KBM-7 (cell line): ENCODE measurements at regions not wholly inside any gene's neighbourhood (a gene's known extent, or its start where the extent isn't known, plus 50 kb on each side); places are given as distances from the start of the nearest gene placed in this dataset.

ENCODE experiments used
- DNase-seq: peaks from one replicate; pipeline ENCODE4 v3.0.0-alpha.2; 2015
- in situ Hi-C: fragments of 300-500 bp; cut with MboI; formaldehyde crosslinking; loops from 2 replicates; pipeline ENCODE4 v1.14.3; 2020; ENCODE audit warnings: low sequenced_read_pairs, low pct_unique_long_range_greater_than_20kb, mixed read lengths

DNA sequence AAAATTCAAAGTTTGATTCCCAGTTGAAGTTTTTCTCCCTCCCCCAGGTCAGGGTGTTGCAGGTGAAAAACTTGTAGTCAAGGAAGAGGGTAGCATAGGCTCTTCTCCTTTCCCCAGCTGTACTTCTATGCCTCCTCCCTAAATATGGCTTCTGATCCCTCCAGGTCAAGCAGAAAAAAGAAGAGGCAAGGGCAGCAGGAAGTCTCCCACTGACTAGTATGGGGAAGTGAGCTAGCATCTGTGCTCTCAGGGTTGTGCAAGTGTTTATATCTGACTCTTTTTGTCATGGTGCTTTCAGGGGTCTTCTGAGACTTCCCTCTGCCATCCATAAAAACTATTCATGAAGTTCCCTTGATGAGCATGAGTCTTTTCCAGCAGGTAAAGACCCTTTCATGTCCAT is 76.0 kb downstream of the ATPSCKMT start:
- in situ Hi-C loops = no loop called here
- peak; percentile 87 for DNase-seq

DNA sequence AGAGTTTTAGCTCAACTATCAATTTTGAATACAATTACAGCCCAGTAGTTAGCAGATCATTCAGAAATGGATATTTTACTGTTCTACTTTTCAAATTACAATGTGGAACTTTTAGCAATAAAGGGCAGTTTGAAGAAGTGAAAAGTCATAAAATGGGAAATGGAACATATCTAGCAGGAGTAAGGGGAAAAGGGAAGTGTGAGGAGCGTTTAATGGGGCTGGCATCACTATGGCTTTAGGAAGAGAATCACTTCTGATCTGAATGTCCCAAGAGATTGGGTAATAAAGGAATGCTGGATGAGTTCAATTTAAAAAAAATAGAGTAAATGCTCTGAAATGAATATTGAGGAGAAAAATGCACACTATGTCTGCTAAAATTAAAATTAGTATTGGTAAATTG is 77.4 kb downstream of the ATPSCKMT start:
- DNase-seq = peak; percentile 14
- in situ Hi-C loops = no loop called here

- in situ Hi-C loops = no loop called here
- DNase-seq = no peak
Measured at GRCh38 chr5:10169359-10169758, 80.3 kb downstream of the ATPSCKMT start.

GRCh38 chr5:10168254-10168653 is 81.4 kb downstream of the ATPSCKMT start:
- DNase-seq = no peak
- in situ Hi-C loops = no loop called here

GRCh38 chr5:10167806-10168205 is 81.9 kb downstream of the ATPSCKMT start:
- in situ Hi-C loops = no loop called here
- DNase-seq = no peak

DNA sequence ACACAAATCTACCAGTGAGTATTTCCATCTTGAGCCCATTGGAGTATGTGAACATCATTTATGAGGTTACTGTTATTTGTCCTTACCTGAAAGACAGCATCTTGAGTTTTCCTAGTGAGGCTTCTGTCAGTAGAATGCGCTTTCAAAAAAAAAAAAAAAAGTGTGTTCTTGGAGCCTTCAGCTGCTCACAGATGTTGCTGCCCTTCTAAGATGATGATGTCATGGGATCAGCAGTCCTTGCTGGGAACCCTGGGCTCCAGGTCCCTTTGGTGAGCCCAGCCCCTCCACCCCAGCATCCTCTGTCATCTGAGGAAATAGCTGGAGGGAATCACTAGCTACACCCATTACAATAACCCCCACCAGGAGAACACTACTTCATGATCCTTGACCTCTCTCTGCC is 83.3 kb downstream of the ATPSCKMT start:
- in situ Hi-C loops = no loop called here
- DNase-seq = no peak

DNA sequence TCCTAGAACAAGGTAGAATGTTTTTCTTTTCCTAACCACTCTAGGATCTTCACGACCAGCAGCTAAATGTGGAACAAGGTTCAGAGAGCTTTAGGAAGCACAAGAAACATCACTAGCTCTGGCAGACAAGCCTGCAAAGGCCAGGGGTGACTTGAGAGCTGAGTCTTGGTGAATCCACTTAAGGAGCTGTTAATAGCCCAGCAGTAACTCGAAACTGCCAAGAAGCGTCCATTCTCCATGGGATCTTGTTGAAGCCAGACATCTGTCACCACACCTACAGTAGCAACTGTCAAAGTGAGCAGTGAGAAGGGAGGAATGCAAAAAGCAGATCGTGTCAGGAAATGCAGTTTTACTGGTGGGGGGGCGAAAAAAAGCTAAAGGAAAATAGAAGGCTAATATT is 87.2 kb downstream of the ATPSCKMT start:
- DNase-seq = no peak

GRCh38 chr5:10161778-10162177 is 87.9 kb downstream of the ATPSCKMT start:
- in situ Hi-C loops = no loop called here
- no peak for DNase-seq

More for the DNA sequence above, 87.2 kb downstream of the ATPSCKMT start:
- in situ Hi-C loops = no loop called here

- DNase-seq = no peak
- in situ Hi-C loops = no loop called here
Measured at GRCh38 chr5:10160241-10160640, 89.4 kb downstream of the ATPSCKMT start.

GRCh38 chr5:10158886-10159285 is 90.8 kb downstream of the ATPSCKMT start:
- in situ Hi-C loops = no loop called here
- no peak for DNase-seq

DNA sequence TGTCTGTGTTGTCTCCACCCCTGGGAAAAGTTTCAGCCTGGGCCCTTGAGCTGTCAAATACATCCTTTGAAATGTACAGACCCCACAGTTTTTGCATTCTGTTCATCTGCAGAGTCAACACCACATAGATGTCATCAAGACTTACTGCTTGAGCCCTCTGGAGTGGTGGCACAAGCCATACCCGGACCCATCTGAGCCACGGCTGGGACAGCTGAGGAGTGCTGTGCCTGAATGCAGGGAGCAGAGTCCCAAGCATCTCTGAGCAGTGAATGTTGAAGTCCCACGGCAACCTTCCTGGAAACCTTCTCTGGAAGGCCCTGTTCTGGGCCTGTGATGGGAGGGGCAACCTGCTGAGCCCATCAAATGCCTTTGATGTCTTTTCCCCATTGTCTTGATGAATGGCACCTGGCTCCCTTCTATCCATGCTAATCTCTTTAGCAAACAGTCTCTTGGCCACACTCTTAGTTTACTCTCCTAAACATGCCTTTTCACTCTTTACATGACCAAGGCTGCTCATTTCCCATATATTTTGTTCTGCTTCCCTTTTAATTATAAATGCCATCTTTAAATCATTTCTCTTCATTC is 92.5 kb downstream of the ATPSCKMT start:
- in situ Hi-C loops = no loop called here
- no peak for DNase-seq

DNA sequence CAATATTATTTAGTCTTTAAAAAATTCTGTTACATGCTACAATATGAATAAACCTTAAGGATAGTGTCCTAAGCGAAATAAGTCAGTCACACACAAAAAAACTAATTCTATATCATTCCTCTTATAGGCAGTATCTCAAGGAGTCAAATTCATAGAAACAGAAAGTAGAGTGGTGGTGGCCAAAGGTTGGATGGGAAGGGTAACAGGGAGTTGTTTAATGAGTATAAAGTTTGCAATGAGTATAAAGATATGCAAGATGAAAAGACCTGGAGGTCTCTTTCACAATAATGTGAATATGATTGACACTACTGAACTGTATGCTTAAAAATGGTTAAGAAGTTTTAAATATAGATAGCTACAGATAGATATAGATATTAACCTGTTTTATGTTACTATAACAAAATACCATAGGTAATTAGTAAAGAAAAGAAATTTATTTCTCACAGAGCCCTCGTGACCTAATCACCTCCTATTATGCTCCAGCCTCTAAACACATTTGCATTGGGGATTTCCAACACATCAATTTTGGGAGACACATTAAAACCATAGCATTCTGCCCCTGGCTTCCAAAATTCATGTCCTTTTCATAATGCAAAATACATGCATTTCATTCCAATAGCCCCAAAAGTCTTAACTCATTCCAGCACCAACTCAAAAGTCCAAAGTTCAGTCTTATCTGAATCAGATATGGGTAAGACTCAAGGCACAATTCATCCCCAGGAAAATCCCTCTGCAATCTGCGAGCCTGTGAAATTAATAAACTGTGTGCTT is 93.6 kb downstream of the ATPSCKMT start:
- no peak for DNase-seq
- in situ Hi-C loops = no loop called here

DNA sequence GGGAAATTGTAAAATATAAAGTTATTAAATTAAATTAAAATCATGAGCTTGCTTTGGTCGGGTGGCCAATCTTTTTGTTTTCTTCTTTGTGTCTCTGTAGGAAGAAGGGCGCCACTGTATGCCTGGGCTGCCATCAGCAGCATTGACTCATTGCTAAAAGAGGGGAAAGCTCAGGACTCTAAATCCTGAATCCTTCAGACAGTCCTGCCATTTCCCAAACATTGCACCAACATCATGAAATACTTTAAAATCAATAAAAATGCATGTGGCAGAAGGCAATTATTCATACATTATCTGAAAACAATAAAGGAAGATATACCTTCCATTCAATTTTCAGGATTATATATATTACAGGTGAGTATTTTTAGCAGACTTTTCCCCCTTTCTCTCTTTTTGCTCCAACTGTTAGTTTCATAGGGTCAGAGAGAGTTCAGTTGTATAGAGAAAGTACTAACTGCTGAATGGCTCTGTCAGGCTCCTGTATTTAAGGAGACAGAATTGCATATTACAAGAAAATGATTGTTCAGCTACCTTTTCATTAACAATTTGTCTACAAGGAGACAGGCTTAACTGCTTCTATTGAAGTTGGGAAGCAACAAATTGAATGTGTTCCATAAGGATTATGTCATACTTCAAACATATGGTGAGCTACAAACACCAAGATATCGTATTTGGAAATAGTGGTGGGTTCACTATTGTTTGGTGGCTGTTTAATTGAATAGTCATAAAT is 95.7 kb downstream of the ATPSCKMT start:
- DNase-seq = no peak
- in situ Hi-C loops = no loop called here

GRCh38 chr5:10153394-10153793 is 96.3 kb downstream of the ATPSCKMT start:
- no peak for DNase-seq
- in situ Hi-C loops = no loop called here

- no peak for DNase-seq
- in situ Hi-C loops = no loop called here
Measured at GRCh38 chr5:10151656-10152055, 98.0 kb downstream of the ATPSCKMT start.

GRCh38 chr5:10149911-10150310 is 99.8 kb downstream of the ATPSCKMT start:
- in situ Hi-C loops = no loop called here
- DNase-seq = no peak

GRCh38 chr5:10145923-10146401 is 103.7 kb downstream of the ATPSCKMT start:
- in situ Hi-C loops = no loop called here
- peak; percentile 40 for DNase-seq

DNA sequence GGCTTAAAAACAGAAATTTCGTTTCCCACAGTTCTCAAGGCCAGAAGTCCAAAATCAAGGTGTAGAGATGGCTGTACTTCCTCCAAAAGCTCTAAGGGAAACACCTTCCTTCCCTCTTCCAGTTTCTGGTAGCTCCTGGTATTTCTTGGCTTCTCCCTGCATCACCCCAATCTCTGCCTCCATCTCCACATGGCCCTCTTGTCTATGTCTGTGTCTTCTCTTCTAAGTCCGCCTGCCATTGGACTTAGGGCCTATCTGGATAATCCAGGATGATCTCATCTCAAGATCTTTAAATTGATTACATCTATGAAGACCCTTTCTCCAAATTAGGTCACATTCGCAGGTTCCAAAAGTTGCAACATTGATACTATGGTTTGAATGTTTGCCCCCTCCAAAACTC is 105.6 kb downstream of the ATPSCKMT start:
- in situ Hi-C loops = no loop called here
- no peak for DNase-seq

DNA sequence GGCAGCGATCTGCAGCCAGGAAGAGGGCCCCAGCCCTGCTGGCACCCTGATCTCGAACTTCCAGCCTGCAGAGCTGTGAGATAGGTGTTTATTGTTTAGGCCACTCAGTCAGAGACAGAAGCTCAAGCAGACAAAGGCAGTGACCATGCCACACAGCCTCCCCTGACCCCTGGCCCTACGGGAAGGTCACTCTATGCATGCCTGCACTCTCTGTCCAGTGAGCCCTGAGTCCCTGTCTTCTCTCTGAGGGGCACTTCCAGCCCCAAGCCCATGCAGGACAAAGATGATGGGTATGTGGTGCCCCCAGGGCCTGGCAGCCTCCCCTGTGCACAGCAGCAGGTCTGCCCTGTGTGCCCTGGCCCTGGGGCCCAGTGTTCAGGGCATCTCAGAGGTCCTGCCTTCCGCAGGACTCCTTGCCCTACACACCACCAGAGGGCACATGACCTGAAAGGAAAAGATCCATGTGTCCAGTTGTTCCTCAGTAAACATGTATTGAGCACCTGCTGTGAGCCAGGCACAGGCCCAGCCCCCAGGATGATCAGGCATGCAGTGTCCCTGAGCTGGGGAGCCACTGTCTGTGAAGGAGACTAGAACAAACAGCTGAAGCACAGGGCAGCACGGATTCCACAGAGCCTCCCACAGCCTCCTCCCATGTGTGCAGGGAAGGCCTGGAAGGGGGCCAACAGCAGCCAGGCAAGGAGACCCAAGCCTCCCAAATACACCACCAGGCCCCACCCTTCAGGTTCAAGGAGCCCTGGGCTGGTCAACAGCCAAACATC is 109.3 kb downstream of the ATPSCKMT start:
- in situ Hi-C loops = no loop called here
- DNase-seq = no peak
